Left ventricle myocardium inferior (tissue), 1 donor: ENCODE measurements at regions not wholly inside any gene's neighbourhood (a gene's known extent, or its start where the extent isn't known, plus 50 kb on each side); places are given as distances from the start of the nearest gene placed in this dataset.

Experiments
- DNase-seq: peaks from one replicate; pipeline ENCODE4 v3.0.0-alpha.2; 2020
- H3K27ac ChIP-seq: fragments of 200-600 bp; replicated peaks from 2 replicates; pipeline ENCODE4 v1.8.0; 2021
- H3K27me3 ChIP-seq: fragments of 200-600 bp; 2 replicates; pipeline ENCODE4 v1.8.0; 2021; ENCODE audit warnings: low read depth
- H3K36me3 ChIP-seq: fragments of 200-600 bp; 2 replicates; pipeline ENCODE4 v1.8.0; 2021
- H3K4me1 ChIP-seq: fragments of 200-600 bp; 2 replicates; pipeline ENCODE4 v1.8.0; 2021
- H3K4me3 ChIP-seq: fragments of 200-600 bp; 2 replicates; pipeline ENCODE4 v1.8.0; 2021; ENCODE audit warnings: mild to moderate bottlenecking, moderate library complexity
- H3K9me3 ChIP-seq: fragments of 200-600 bp; replicated peaks from 2 replicates; pipeline ENCODE4 v1.8.0; 2021
- CTCF ChIP-seq: fragments of 200-600 bp; IDR thresholded peaks from 2 replicates; pipeline ENCODE4 v1.8.0; 2021; ENCODE audit warnings: antibody characterized with exemption, mild to moderate bottlenecking, borderline replicate concordance
- intact Hi-C: fragments of 100-400 bp; cut with micrococcal nuclease; formaldehyde crosslinking; loops from one replicate; pipeline ENCODE4 v1.11.0; 2022
- donor health status: DM: no; HTN: yes; CAD: no; lungs with severe emphysema.

GRCh38 chr15:94131875-94132274, 99.5 kb upstream of the MCTP2 start:
- no peak for DNase-seq
- Histone ChIP-seq H3K9me3 (peaks cover 9% of the 10 kb centered on the region), H3K27ac (no peak overlapping the region), H3K27me3 (peaks cover 29% of the 10 kb centered on the region), H3K4me3 (no peak overlapping the region), H3K4me1 (no peaks in the 10 kb centered on the region), H3K36me3 (no peaks in the 10 kb centered on the region)
- no peak for TF ChIP-seq CTCF
- intact Hi-C loops: no loop called here

- Histone ChIP-seq H3K27me3 (peaks cover 18% of the 10 kb centered on the region), H3K27ac (no peak overlapping the region), H3K4me3 (no peak overlapping the region), H3K36me3 (no peaks in the 10 kb centered on the region), H3K4me1 (no peaks in the 10 kb centered on the region), H3K9me3 (peaks cover 9% of the 10 kb centered on the region)
- TF ChIP-seq CTCF: no peak
- DNase-seq: no peak
- intact Hi-C loops: no loop called here
Measured at GRCh38 chr15:94130504-94130903, 100.9 kb upstream of the MCTP2 start.

- H3K4me3 ChIP-seq: no peak overlapping the region
- no peaks in the 10 kb centered on the region for H3K4me1 ChIP-seq
- no peaks in the 10 kb centered on the region for H3K36me3 ChIP-seq
- peaks cover 5% of the 10 kb centered on the region for H3K27me3 ChIP-seq
- H3K27ac ChIP-seq: no peak overlapping the region
- no peak for TF ChIP-seq CTCF
- no peak for DNase-seq
- intact Hi-C loops: no loop called here
- peaks cover 3% of the 10 kb centered on the region for H3K9me3 ChIP-seq
Measured at GRCh38 chr15:94127006-94127405, 104.4 kb upstream of the MCTP2 start.

- Histone ChIP-seq H3K9me3 (no peaks in the 10 kb centered on the region), H3K4me3 (no peak overlapping the region), H3K27me3 (no peaks in the 10 kb centered on the region), H3K27ac (no peak overlapping the region), H3K36me3 (no peaks in the 10 kb centered on the region), H3K4me1 (no peaks in the 10 kb centered on the region)
- TF ChIP-seq CTCF: no peak
- DNase-seq: no peak
- intact Hi-C loops: no loop called here
Measured at GRCh38 chr15:94125698-94126097, 105.7 kb upstream of the MCTP2 start.

GRCh38 chr15:94125156-94125555, 106.2 kb upstream of the MCTP2 start:
- H3K36me3 ChIP-seq: no peaks in the 10 kb centered on the region
- H3K9me3 ChIP-seq: no peaks in the 10 kb centered on the region
- no peak overlapping the region for H3K27ac ChIP-seq
- no peak for DNase-seq
- no peak for TF ChIP-seq CTCF
- H3K27me3 ChIP-seq: no peaks in the 10 kb centered on the region
- no peak overlapping the region for H3K4me3 ChIP-seq
- intact Hi-C loops: no loop called here
- H3K4me1 ChIP-seq: no peaks in the 10 kb centered on the region

GRCh38 chr15:94122516-94122915, 108.8 kb upstream of the MCTP2 start:
- intact Hi-C loops: loop anchor here (5.0 kb wide), 1 partner anchor 1095 kb away; no protein-coding TSS in a partner anchor
- no peaks in the 10 kb centered on the region for H3K27me3 ChIP-seq
- no peak for TF ChIP-seq CTCF
- H3K36me3 ChIP-seq: no peaks in the 10 kb centered on the region
- no peak overlapping the region for H3K27ac ChIP-seq
- DNase-seq: no peak
- no peak overlapping the region for H3K4me3 ChIP-seq
- no peaks in the 10 kb centered on the region for H3K9me3 ChIP-seq
- H3K4me1 ChIP-seq: peaks cover 6% of the 10 kb centered on the region
